Panc1 (cell line): ENCODE measurements at regions not wholly inside any gene's neighbourhood (a gene's known extent, or its start where the extent isn't known, plus 50 kb on each side); places are given as distances from the start of the nearest gene placed in this dataset.

Experiments
- ATAC-seq: fragments of 200-7000 bp; cut with Tn5 transposase; 2 replicates; pipeline ENCODE4 v1.9.1; 2020; ENCODE audit warnings: mild to moderate bottlenecking, moderate library complexity
- BruUV-seq: library from RNA; stranded (reverse); fragments of 400-500 nt; replicated peaks from 2 replicates; lab custom pipeline; 2021; lab: Mats Ljungman, UMichigan
- CTCF ChIA-PET: fragments of 300-600 bp; sonication (Branson Sonifier 250); formaldehyde crosslinking; loops from one replicate; lab custom pipeline; 2022; ENCODE audit warnings: antibody characterized with exemption; lab: Charles Lee
- POLR2A ChIA-PET: fragments of 300-600 bp; sonication (Branson Sonifier 250); formaldehyde crosslinking; loops from one replicate; lab custom pipeline; 2022; ENCODE audit warnings: antibody characterized with exemption; lab: Charles Lee
- DNase-seq: peaks from one replicate; pipeline ENCODE4 v3.0.0-alpha.2; 2010; ENCODE audit warnings: low read depth, low spot score
- H3K27ac ChIP-seq: 2 replicates; pipeline ENCODE4 v1.5.1; 2011; ENCODE audit warnings: mild to moderate bottlenecking, low read length, inconsistent platforms
- H3K27me3 ChIP-seq: fragments of 200-500 bp; sonication (Bioruptor generic); 2 replicates; pipeline ENCODE4 v1.6.0; 2014; ENCODE audit warnings: low read length, inconsistent platforms; ENCODE audit not compliant: control insufficient read depth, insufficient read depth
- H3K36me3 ChIP-seq: fragments of 200-500 bp; sonication (Bioruptor generic); 2 replicates; pipeline ENCODE4 v1.5.1; 2014; ENCODE audit warnings: inconsistent platforms, mild to moderate bottlenecking, low read length, moderate library complexity; ENCODE audit not compliant: control insufficient read depth, insufficient read depth
- H3K4me1 ChIP-seq: 2 replicates; pipeline ENCODE4 v1.5.1; 2011; ENCODE audit warnings: inconsistent platforms, mild to moderate bottlenecking, low read length, moderate library complexity; ENCODE audit not compliant: control insufficient read depth, insufficient read depth
- H3K4me3 ChIP-seq, 2 experiments: 2 replicates each; pipeline ENCODE4 v1.5.1; 2011 to 2012; ENCODE audit warnings: low read depth in 2 of 2, low read length in 2 of 2, mild to moderate bottlenecking in 2 of 2, inconsistent platforms in 1 of 2, moderate library complexity in 1 of 2
- H3K9me3 ChIP-seq: fragments of 200-500 bp; sonication (Bioruptor generic); 2 replicates; pipeline ENCODE4 v1.5.1; 2014; ENCODE audit warnings: low read depth, mild to moderate bottlenecking, inconsistent platforms, low read length, moderate library complexity; ENCODE audit not compliant: control insufficient read depth, insufficient read depth
- POLR2AphosphoS5 ChIP-seq: IDR thresholded peaks from 2 replicates; pipeline ENCODE4 v1.6.1; 2012; ENCODE audit warnings: mild to moderate bottlenecking, low read depth, low read length, moderate library complexity
- SIN3A ChIP-seq: IDR thresholded peaks from 2 replicates; pipeline ENCODE4 v1.6.1; 2012; ENCODE audit warnings: low read depth, mild to moderate bottlenecking, low read length, moderate library complexity, borderline replicate concordance; ENCODE audit not compliant: insufficient read depth
- TCF7L2 ChIP-seq: IDR thresholded peaks from 2 replicates; pipeline ENCODE4 v1.6.1; 2011; ENCODE audit warnings: mild to moderate bottlenecking, low read depth, low read length, inconsistent platforms
- in situ Hi-C: cut with HindIII; loops from 2 replicates; pipeline ENCODE4 v1.10.0; 2016; ENCODE audit warnings: low sequenced_read_pairs, low pct_unique_long_range_greater_than_20kb
- intact Hi-C: fragments of 100-400 bp; cut with micrococcal nuclease; formaldehyde crosslinking; loops from one replicate; pipeline ENCODE4 v1.10.0; 2022; ENCODE audit not compliant: unreplicated experiment
- TF ChIP-seq, protein P1 (sequence below), 2 experiments: IDR thresholded peaks; 2 replicates each; pipeline ENCODE4 v1.6.1; 2011 to 2012; ENCODE audit warnings: low read depth in 2 of 2, control low read depth in 1 of 2, low read length in 1 of 2, mild to moderate bottlenecking in 1 of 2, moderate library complexity in 1 of 2; ENCODE audit not compliant: insufficient read depth in 1 of 2
- TF ChIP-seq, protein P2 (sequence below): fragments of 450-650 bp; IDR thresholded peaks from 2 replicates; pipeline ENCODE4 v1.5.1; 2017; ENCODE audit warnings: mild to moderate bottlenecking

DNA sequence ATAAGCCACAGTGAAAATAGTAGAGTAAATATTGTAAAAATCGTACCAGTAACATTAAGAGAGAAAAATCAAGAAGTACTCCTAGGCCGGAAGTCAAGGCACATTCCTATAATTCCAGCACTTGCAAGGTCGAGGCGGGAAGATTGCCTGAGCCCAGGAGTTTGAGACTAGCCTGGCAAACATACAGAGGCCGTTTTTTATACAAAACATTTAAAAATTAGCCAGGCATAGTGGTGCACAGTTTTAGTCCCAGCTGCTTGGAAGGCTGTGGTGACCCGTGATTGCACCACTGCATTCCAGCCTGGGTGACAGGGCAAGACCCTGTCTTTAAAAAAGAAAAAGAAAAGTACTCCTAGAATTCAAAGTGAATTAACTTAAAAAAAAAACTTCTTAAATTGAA lies 341.8 kb downstream of the C12orf50 start:
- TF ChIP-seq SIN3A = no peak
- TF ChIP-seq, protein P1, sequence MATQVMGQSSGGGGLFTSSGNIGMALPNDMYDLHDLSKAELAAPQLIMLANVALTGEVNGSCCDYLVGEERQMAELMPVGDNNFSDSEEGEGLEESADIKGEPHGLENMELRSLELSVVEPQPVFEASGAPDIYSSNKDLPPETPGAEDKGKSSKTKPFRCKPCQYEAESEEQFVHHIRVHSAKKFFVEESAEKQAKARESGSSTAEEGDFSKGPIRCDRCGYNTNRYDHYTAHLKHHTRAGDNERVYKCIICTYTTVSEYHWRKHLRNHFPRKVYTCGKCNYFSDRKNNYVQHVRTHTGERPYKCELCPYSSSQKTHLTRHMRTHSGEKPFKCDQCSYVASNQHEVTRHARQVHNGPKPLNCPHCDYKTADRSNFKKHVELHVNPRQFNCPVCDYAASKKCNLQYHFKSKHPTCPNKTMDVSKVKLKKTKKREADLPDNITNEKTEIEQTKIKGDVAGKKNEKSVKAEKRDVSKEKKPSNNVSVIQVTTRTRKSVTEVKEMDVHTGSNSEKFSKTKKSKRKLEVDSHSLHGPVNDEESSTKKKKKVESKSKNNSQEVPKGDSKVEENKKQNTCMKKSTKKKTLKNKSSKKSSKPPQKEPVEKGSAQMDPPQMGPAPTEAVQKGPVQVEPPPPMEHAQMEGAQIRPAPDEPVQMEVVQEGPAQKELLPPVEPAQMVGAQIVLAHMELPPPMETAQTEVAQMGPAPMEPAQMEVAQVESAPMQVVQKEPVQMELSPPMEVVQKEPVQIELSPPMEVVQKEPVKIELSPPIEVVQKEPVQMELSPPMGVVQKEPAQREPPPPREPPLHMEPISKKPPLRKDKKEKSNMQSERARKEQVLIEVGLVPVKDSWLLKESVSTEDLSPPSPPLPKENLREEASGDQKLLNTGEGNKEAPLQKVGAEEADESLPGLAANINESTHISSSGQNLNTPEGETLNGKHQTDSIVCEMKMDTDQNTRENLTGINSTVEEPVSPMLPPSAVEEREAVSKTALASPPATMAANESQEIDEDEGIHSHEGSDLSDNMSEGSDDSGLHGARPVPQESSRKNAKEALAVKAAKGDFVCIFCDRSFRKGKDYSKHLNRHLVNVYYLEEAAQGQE (IDR thresholded peaks at IDR 0.05; ENCODE audit: insufficient read depth in 1 of 2, low read depth in 2 of 2, low read length in 1 of 2) = no peak
- no peak for TF ChIP-seq TCF7L2
- TF ChIP-seq, protein P2, sequence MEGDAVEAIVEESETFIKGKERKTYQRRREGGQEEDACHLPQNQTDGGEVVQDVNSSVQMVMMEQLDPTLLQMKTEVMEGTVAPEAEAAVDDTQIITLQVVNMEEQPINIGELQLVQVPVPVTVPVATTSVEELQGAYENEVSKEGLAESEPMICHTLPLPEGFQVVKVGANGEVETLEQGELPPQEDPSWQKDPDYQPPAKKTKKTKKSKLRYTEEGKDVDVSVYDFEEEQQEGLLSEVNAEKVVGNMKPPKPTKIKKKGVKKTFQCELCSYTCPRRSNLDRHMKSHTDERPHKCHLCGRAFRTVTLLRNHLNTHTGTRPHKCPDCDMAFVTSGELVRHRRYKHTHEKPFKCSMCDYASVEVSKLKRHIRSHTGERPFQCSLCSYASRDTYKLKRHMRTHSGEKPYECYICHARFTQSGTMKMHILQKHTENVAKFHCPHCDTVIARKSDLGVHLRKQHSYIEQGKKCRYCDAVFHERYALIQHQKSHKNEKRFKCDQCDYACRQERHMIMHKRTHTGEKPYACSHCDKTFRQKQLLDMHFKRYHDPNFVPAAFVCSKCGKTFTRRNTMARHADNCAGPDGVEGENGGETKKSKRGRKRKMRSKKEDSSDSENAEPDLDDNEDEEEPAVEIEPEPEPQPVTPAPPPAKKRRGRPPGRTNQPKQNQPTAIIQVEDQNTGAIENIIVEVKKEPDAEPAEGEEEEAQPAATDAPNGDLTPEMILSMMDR = no peak
- TF ChIP-seq POLR2AphosphoS5 = no peak
- ChIA-PET POLR2A (interaction anchor here (0.7 kb wide), 1 partner anchor 42 kb away, joined by 8 read pairs; no protein-coding TSS in a partner anchor), CTCF (no interaction called here)
- DNase-seq (no peak), ATAC-seq (no peak)
- Histone ChIP-seq H3K27me3 (no peaks in the 10 kb centered on the region), H3K4me1 (no peaks in the 10 kb centered on the region), H3K27ac (no peak overlapping the region), H3K36me3 (no peaks in the 10 kb centered on the region), H3K4me3 (no peak overlapping the region), H3K9me3 (no peaks in the 10 kb centered on the region)
- in situ Hi-C loops (no loop called here), intact Hi-C loops (no loop called here)
- no TSS peak for BruUV-seq

DNA sequence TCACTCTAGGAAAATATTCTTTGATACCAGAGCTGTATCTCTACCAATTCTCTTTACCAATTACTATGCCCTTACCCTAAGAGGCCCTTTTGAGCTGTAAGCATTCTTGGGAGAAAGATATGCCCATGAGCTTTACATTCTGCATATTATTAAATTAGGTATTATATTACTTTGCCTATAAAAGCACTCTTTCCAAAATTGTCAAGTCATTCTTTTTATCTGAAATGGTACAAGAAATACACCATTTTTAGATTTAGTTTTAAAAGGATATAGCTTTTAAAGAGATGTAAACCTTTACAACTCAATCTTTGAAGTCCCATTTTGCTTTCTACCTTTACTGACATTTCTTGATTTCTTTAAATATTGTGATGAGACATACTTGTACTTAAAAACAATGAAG lies 343.5 kb downstream of the C12orf50 start:
- H3K27ac ChIP-seq = no peak overlapping the region
- DNase-seq = no peak
- ChIA-PET POLR2A (no interaction called here), CTCF (no interaction called here)
- H3K4me3 ChIP-seq = no peak overlapping the region
- no peaks in the 10 kb centered on the region for H3K4me1 ChIP-seq
- TF ChIP-seq, protein P2 = no peak
- TF ChIP-seq SIN3A (no peak), POLR2AphosphoS5 (no peak), TCF7L2 (no peak)
- TF ChIP-seq, protein P1 (IDR thresholded peaks at IDR 0.05; ENCODE audit: insufficient read depth in 1 of 2, low read depth in 2 of 2, low read length in 1 of 2) = no peak
- H3K27me3 ChIP-seq = no peaks in the 10 kb centered on the region
- in situ Hi-C loops (no loop called here), intact Hi-C loops (no loop called here)
- ATAC-seq = no peak
- H3K36me3 ChIP-seq = no peaks in the 10 kb centered on the region
- no peaks in the 10 kb centered on the region for H3K9me3 ChIP-seq
- no TSS peak for BruUV-seq
